ENCODE measurements at regions not wholly inside any gene's neighbourhood (a gene's known extent, or its start where the extent isn't known, plus 50 kb on each side); places are given as distances from the start of the nearest gene placed in this dataset.

GRCh38 chr12:31797230-31797872 is 68.5 kb upstream of the AMN1 start (continued):
- TF ChIP-seq ARID4B (CRISPR knock-in tag; IDR thresholded peaks at IDR 0.05; ENCODE audit: borderline replicate concordance) (no peak), MXD4 (CRISPR knock-in tag; IDR thresholded peaks at IDR 0.05; ENCODE audit: borderline replicate concordance) (no peak), PRDM15 (CRISPR knock-in tag; IDR thresholded peaks at IDR 0.05) (no peak), CBFB (CRISPR knock-in tag; IDR thresholded peaks at IDR 0.05; ENCODE audit: low read depth) (no peak), ERG (CRISPR knock-in tag; IDR thresholded peaks at IDR 0.05) (no peak), ETV6 (CRISPR knock-in tag; IDR thresholded peaks at IDR 0.05) (no peak), MAX (CRISPR knock-in tag; IDR thresholded peaks at IDR 0.05) (no peak), FOXJ3 (CRISPR knock-in tag; IDR thresholded peaks at IDR 0.05; ENCODE audit: borderline replicate concordance) (no peak)

GRCh38 chr12:31796270-31796951 is 67.6 kb upstream of the AMN1 start:
- DNase-seq (ENCODE audit: low spot score), result no peak
- POLR2A ChIA-PET, result no interaction called here
- CTCF ChIA-PET, result no interaction called here
- H3K4me1 Mint-ChIP-seq, result peaks cover 16% of the 10 kb centered on the region
- ATAC-seq, result no peak
- no peaks in the 10 kb centered on the region; the same call in 1 of the 2 replicates for H3K27me3 Mint-ChIP-seq (ENCODE audit: low read depth)
- H3K9me3 Mint-ChIP-seq, result no peaks in the 10 kb centered on the region
- H3K27ac Mint-ChIP-seq, result peak overlapping the region; percentile 9; the same call in 1 of the 2 replicates
- H3K4me3 Mint-ChIP-seq, result no peak overlapping the region
- no peak for TF ChIP-seq CREB1 (CRISPR knock-in tag; IDR thresholded peaks at IDR 0.05)
- TF ChIP-seq ZSCAN18 (CRISPR knock-in tag; IDR thresholded peaks at IDR 0.05), result 0 out of 2 replicates have a peak, but pooled peaks have one; percentile 46
- no peaks in the 10 kb centered on the region; the same call in 1 of the 2 replicates for H3K36me3 Mint-ChIP-seq

Data from WTC11 (cell line).